Type B pancreatic cell (in vitro differentiated cells): ENCODE measurements at regions not wholly inside any gene's neighbourhood (a gene's known extent, or its start where the extent isn't known, plus 50 kb on each side); places are given as distances from the start of the nearest gene placed in this dataset.
"Not testable (repeated sequence)": the region's sequence is repeated elsewhere in the genome, so short reads cannot be mapped to it uniquely, and the experiment has no call there.

ENCODE experiments used
- DNase-seq: peaks from one replicate; pipeline ENCODE4 v3.0.0; 2021; ENCODE audit warnings: mixed read lengths; ENCODE audit not compliant: unreplicated experiment; ENCODE audit errors: extremely low spot score
- H3K27ac Mint-ChIP-seq: 2 replicates; pipeline ENCODE4 v1.8.0; 2021; ENCODE audit warnings: mild to moderate bottlenecking, mixed read lengths
- H3K27me3 Mint-ChIP-seq: 2 replicates; pipeline ENCODE4 v1.8.0; 2021; ENCODE audit warnings: mixed read lengths
- H3K36me3 Mint-ChIP-seq: 2 replicates; pipeline ENCODE4 v1.8.0; 2021; ENCODE audit warnings: mixed read lengths
- H3K4me1 Mint-ChIP-seq: one replicate; pipeline ENCODE4 v1.8.0; 2021; ENCODE audit warnings: mixed read lengths; ENCODE audit not compliant: unreplicated experiment
- H3K4me3 Mint-ChIP-seq: 2 replicates; pipeline ENCODE4 v1.8.0; 2021; ENCODE audit warnings: mild to moderate bottlenecking, mixed read lengths
- H3K9me3 Mint-ChIP-seq: 2 replicates; pipeline ENCODE4 v1.8.0; 2021; ENCODE audit warnings: mixed read lengths
- CTCF ChIP-seq: fragments of 200-600 bp; sonication (generic); conservative IDR thresholded peaks from 2 replicates; pipeline ENCODE4 v1.5.0; 2021; ENCODE audit warnings: antibody characterized with exemption, mild to moderate bottlenecking

DNA sequence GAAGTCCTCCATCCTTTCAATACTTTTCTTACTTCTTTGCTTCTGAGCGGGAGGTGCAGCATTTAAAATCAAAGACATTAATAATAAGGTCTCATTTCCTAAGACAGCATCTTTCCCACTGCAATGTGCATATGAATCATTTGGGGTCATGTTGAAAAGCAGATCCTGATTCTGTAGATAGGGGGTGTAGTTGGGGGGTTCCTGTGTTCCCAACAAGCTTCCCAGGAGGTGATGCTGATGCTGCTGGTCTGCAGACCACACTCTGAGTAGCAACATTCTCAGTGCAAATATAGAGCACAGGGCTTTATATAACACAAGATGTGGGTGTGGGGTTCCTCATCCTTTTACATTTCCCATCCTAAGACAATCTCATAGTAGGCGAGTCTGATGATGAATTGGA, 126.5 kb upstream of the PALM2AKAP2 start:
- H3K4me1 Mint-ChIP-seq: no peaks in the 10 kb centered on the region
- H3K9me3 Mint-ChIP-seq: peaks cover 3% of the 10 kb centered on the region
- H3K36me3 Mint-ChIP-seq: no peaks in the 10 kb centered on the region
- no peak for TF ChIP-seq CTCF
- H3K27ac Mint-ChIP-seq: no peak overlapping the region
- H3K27me3 Mint-ChIP-seq: peaks cover 27% of the 10 kb centered on the region
- DNase-seq: no peak
- H3K4me3 Mint-ChIP-seq: no peak overlapping the region

- H3K9me3 Mint-ChIP-seq, DNase-seq, H3K4me1 Mint-ChIP-seq, H3K4me3 Mint-ChIP-seq, H3K36me3 Mint-ChIP-seq, H3K27ac Mint-ChIP-seq: not testable (repeated sequence)
- H3K27me3 Mint-ChIP-seq: peaks cover 18% of the 10 kb centered on the region
These were observed 116.0 kb upstream of the PALM2AKAP2 start for GRCh38 chr9:109663978-109664377.

GRCh38 chr9:109665736-109666135, 114.3 kb upstream of the PALM2AKAP2 start:
- not testable (repeated sequence) for H3K4me3 Mint-ChIP-seq, H3K9me3 Mint-ChIP-seq, H3K27ac Mint-ChIP-seq, H3K4me1 Mint-ChIP-seq, H3K36me3 Mint-ChIP-seq, DNase-seq
- peaks cover 21% of the 10 kb centered on the region for H3K27me3 Mint-ChIP-seq

DNA sequence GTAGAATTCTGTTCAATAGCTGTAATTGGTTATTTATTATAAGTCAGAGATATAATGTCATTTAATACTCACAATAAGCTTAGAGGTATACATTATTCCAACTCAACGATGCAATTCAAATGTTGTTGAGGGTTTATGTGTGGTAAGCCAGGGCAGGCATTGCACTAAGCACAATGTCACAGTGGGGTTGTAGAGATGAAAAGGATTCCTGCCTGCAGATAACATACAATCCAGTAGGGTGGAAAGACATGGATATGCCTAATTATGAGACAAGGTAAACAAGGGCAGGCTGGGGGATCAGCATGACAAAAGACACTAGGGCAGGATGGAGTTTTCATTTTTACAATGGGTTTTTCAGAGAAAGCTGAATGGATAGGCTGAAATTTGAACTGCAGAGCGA, 98.7 kb upstream of the PALM2AKAP2 start:
- H3K27me3 Mint-ChIP-seq: peaks cover 12% of the 10 kb centered on the region
- no peaks in the 10 kb centered on the region for H3K36me3 Mint-ChIP-seq
- peaks cover 10% of the 10 kb centered on the region for H3K9me3 Mint-ChIP-seq
- no peak for DNase-seq
- H3K4me1 Mint-ChIP-seq: no peaks in the 10 kb centered on the region
- no peak for TF ChIP-seq CTCF
- H3K27ac Mint-ChIP-seq: no peak overlapping the region
- H3K4me3 Mint-ChIP-seq: no peak overlapping the region

- Mint-ChIP-seq H3K27ac (no peak overlapping the region), H3K36me3 (no peaks in the 10 kb centered on the region), H3K4me3 (no peak overlapping the region), H3K4me1 (no peaks in the 10 kb centered on the region), H3K27me3 (peaks cover 7% of the 10 kb centered on the region), H3K9me3 (peaks cover 14% of the 10 kb centered on the region)
- no peak for DNase-seq
- no peak for TF ChIP-seq CTCF
These were observed 97.8 kb upstream of the PALM2AKAP2 start for GRCh38 chr9:109682227-109682626.

- DNase-seq: no peak
- H3K27ac Mint-ChIP-seq: no peak overlapping the region
These were observed 96.5 kb upstream of the PALM2AKAP2 start for GRCh38 chr9:109683521-109683920.

More at GRCh38 chr9:109683521-109683920, 96.5 kb upstream of the PALM2AKAP2 start:
- Mint-ChIP-seq H3K4me1 (no peaks in the 10 kb centered on the region), H3K9me3 (peaks cover 14% of the 10 kb centered on the region), H3K4me3 (no peak overlapping the region), H3K36me3 (no peaks in the 10 kb centered on the region), H3K27me3 (peaks cover 4% of the 10 kb centered on the region)
- no peak for TF ChIP-seq CTCF
